ENCODE measurements at regions not wholly inside any gene's neighbourhood (a gene's known extent, or its start where the extent isn't known, plus 50 kb on each side); places are given as distances from the start of the nearest gene placed in this dataset.

DNA sequence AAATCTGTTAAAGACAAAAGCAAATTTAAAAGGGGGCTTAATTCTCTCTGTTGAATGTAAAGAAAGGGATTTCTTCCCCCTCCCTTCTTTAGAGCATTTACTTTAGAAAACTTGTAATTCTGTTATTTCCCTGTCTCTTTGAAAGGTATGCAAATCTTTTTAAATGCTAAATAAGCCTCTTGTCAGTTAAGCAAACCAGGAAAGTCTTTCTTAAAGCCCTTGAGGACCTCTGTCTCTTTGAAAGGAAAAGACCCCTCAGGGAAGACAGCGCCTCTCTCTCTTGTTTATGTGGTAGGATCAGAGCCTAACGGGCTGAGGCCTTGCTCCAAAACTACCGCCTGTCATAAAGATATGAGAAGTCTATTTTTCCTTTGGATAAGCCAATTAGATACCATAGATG is 139.9 kb upstream of the CDH7 start:
- TF ChIP-seq POLR2A (IDR thresholded peaks at IDR 0.05) (no peak), CTCF (IDR thresholded peaks at IDR 0.05) (no peak)

All from Peyer's patch (tissue), 4 donors.